ENCODE measurements at regions not wholly inside any gene's neighbourhood (a gene's known extent, or its start where the extent isn't known, plus 50 kb on each side); places are given as distances from the start of the nearest gene placed in this dataset.

DNA sequence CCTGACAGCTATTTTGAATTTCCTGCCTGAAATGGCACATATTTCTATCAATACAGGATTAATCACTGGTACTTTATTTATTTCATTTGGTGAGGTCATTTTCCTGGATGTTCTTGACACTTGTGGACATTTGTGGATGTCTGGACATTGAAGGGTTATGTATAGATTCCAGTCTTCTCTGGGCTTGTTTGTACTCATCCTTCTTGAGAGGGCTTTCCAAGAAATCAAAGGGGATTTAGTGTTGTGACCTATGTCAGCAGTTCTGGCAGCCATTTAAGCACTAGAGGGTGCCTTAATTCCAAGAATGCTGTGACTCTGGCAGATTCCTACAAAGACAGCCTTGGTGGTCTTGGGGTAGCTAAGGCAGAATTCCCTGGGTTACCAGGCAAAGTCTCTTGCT, 259.7 kb downstream of the CSNK1G3 start:
- no peak for DNase-seq (ENCODE audit: low spot score)

DNA sequence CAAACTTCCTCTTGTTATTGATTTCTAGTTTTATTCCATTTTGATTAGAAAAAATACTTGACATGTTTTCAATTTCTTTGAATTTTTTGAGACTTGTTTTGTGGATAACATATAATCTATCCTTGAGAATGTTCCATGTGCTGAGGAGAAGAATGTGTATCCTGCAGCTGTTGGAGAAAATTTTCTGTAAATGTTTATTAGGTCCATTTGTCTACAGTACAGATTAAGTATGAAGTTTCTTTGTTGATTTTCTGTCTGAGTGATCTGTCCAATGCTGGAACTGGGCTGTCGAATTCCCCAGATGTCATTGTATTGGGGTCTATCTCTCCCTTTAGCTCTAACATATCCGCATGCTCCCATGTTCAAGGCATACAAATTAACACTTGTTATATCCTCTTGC, 251.2 kb downstream of the CSNK1G3 start:
- DNase-seq (ENCODE audit: low spot score) = no peak

DNA sequence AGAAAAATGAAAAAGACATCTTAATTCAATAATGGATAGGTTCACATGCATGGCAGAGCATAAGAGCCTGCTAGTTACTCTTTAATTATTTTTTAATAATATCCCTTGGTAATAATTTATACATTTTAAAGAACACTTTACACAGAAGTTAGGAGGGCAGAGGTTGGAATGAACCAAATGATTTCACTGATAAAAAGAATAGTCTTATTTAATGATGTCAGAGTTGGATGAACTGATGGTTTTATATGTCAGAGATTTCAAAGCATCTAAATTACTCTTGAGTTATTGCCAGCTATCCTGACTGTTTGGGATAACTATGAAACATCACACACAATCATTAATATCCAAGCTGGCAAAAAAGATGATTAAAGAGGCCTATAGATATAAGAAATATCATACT, 244.8 kb downstream of the CSNK1G3 start:
- DNase-seq (ENCODE audit: low spot score) = no peak

DNA sequence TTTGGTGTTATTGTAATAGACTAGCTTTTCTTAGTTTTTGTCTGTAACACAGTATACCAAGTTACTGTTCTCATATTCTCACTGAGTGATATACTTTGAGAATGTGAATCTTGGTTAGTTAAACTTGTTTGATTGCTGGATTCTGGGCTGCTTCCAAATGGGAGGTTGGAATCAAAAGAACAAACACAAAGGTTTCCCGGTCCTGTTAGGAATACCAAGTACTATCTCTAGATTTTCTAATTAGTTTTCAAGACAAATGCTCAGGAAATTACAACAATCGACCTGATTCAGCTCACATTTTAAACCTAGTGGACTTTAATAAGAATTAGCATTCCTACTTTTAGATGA, 244.3 kb downstream of the CSNK1G3 start:
- DNase-seq (ENCODE audit: low spot score) = peak; percentile 21

DNA sequence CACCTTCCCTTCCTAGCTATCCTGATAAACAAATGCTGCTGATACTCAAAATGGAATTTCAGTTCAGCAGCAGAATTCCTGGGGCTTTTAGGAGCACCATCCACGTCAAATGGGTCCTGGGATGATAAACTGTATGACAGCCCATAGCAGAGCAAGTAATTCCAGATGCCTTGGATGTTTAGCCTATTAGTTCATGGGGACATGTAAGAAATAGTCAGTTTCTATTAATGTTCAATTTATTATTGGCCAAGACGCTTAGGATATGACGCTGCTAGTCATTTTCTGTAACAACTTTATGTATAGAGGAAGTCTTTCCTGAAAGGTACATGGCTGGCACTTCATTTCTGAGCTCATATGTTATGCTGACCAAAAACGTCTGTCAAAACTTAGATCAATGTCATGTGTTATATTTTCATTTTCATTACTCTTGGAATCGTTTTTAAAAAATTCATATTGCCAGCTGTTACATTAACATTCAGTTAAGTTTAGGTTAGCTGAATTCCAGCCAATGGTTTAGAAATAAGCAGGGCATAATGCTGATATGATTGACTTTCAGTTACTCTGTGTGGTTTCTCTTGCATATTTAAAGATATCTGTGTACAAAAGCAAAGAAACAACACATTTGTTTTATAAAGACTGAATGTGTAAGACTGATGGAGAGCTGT, 243.8 kb downstream of the CSNK1G3 start:
- no peak for DNase-seq (ENCODE audit: low spot score)

DNA sequence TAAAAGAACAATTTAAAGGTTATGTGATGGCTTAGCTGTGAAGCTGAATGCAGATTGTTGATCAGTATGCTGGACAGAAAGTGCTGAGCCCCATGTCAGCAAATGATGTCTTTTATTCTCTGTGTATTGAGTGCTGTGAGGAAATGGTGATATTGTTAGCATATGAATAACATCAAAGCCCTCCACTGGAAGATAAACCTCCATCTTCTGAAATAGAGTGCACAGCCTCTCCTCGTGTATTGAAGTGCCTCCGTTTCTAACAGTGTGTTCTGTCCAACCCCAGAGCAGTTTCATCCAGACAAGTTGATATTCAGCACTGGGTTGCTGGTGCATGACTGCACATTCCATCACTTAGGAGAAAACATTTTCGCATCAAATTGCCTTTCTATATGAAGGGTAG, 242.9 kb downstream of the CSNK1G3 start:
- peak; percentile 50 for DNase-seq (ENCODE audit: low spot score)

DNA sequence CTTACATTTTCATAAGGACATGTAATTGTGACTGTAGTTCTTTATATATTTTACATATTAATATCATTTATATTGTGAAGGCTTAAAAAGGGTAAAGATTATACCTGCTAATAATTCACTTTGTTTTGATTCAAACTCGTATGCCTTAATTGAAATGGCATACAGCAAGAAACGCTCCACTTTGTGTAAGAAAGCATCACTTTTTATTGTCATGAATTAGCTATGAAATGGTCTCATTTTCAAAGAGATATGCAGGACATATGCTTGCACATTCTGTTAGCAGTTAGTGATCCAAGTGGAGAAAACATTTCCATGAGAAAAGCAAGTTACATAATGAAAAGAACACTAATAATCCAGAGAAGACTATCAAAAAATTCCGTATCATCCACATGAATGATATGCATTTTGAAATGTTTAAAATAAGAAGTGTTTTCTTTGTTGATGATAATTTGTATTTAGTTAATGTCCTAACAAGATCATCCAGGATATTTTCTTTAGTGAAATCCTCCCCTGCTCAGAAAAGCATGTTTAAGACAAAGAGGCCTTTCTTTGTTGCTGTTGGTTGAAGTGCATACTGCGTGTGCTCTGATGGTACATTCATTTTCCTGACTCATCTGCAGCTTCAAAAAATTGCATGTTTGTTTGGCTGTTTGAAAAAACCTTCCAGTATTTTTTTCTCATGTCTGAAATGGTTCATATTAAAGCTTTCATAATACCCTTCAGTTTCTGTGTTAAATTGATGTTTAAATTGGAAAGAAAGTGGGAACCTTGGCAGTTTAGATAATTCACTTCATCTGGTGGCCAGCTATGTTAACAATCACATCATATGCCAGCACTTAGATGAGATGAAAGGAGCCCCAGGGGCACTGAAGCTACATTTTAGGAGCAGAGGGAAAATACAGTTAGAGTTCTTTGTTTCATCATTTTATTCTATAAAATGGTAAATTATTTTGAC, 242.2 kb downstream of the CSNK1G3 start:
- peak; percentile 47 for DNase-seq (ENCODE audit: low spot score)

DNA sequence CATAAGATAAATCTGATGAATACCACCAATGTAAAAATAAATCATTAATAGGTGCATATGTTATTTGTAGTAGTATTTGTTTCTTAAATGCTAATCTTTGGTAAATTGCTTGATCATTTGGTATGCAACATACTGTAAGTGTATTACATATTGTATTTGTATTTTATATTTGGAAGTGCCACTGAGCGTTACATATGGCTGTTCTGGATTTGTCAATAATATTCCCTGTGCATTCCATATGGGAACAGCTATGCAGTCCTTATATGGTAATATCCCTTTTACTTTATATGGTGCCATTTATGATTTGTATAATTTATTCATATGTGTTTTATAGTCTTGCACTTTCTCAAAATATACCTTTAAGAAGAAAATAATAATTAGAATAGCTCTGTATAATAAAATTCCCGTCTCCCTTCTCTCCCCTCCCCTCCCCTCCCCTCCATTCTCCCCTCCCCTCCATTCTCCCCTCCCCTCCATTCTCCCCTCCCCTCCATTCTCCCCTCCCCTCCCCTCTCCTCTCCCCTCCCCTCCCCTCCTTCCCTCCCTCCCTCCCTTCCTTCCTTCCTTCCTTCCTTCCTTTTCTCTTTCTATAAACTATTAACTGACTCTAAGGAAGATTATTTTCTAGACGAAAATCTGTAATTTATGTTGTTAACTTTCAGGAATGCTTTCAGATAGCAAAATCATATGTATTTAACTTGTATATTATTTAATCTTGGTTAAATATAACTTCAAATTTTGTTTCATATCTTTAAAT, 241.4 kb downstream of the CSNK1G3 start:
- no peak for DNase-seq (ENCODE audit: low spot score)

DNA sequence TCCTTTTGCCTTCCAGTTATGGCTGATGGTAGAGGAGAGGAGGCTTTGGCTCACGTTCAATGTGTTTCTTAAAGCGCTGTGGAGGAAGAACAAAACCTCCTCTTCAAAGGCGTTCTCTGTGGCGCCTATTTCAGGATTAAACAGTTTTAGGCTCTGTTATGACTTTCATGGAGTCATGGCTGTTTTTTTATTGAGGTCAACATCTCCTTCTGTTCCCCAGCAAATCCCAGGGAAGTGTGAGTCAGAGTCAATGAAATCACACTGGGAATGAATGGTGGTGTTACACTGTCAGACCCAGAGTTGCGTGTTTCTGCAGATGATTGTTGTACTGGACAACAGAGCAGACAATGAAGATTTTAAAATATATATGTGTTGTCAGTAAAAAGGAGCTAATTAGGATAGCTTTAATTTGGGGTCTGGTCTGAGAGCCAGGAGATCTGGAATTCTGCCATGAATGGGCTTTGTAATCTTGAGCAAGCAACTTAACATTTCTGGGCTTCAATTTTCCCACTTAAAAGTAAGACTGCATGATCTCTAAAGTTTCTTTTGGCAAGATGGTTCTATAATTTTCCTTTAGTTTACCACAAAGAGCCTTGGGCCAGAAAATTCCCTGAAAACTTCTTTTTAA, 240.7 kb downstream of the CSNK1G3 start:
- DNase-seq (ENCODE audit: low spot score) = no peak

DNA sequence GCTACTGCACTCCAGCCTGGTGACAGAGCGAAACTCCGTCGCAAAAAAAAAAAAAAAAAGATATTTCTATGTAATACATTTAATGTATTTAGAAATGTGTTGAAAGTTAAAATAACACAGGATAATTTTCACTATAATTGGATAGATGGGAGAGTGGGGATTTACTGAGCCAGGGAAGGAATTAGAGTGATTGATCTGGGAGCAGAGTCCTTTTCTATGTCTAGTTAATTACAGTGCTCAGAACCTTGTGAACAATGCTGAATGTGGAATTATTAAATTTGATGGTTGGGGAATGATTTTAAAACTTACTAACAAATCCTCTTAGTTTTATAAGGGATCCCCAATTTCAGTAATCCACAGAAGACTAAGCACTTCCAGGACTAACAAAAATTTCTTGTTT, 239.7 kb downstream of the CSNK1G3 start:
- no peak for DNase-seq (ENCODE audit: low spot score)

DNA sequence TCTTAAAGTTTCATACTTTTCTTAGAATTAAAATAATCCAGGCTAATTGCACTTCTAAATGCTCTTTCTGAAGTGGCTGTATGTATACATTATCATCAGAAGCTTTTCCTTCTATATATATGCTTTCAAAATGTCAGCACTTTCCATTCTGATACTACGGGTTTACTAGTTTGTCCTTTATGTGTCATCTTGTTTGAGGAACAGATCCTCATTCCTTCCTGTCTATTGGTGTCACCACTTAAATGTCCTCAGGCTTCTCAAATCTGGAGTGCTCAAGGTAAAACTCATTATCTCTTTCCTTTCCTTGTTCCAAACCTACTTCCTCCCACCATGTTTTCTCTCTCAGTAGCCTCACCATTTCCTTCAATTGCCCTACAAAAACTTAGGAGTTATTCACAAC, 236.3 kb downstream of the CSNK1G3 start:
- DNase-seq (ENCODE audit: low spot score) = no peak

DNA sequence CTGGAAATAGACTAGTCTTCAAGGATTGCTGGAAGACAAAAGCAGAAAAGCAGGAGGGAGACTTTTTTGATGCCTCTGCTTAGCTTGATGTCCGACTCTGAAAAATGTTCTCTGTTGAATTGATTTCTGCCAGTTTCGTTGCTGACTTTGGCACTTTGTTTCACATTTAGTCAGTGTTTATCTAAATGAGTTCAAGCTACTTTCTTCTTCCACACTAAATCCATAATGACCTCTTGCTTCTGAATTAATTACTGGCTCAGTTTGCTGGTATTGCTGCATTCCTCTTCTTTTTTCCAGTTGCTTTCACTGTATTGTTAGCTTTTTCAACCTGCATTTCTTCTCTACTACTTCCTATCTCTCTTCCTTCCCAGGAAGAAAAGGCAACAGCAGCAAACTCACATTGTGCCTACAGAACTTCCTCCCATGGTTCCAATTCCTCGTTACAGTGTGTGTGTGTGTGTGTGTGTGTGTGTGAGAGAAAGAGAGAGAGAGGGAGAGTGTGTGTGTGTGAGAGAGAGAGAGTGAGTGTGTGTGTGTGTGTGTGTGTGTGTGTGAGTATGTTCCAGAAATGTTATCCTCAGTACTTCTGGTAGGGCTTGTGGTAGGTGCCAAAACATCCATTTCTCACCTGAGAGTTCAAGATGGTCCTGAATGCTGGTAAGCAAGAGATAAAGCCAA, 234.8 kb downstream of the CSNK1G3 start:
- no peak for DNase-seq (ENCODE audit: low spot score)

DNA sequence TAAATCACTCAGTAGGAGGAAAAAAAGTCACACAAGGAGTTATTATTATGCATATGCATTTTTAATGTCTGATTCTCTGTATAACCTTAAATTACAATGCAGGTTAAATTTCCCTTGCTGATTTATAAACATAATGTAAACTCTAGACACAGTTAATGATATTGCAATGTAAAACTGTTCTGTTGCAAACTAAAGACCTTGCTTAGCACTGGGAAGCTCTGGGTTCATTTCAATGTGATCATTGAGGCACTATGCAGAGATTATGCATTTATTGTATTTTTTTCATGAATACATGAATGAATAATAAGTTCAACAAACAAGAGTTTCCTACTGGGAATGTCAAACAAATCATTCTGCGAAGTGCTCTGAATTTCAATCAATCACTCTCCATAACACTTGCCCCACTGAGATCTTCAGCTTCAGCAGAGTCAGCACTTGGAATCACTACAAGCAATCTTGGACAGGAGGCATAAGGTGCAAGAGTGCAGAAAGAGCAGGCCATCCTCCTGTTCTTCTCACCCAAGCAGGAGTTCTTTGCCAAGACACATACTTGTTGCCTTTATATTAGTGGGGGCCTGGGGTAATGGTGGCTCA, 232.1 kb downstream of the CSNK1G3 start:
- no peak for DNase-seq (ENCODE audit: low spot score)

DNA sequence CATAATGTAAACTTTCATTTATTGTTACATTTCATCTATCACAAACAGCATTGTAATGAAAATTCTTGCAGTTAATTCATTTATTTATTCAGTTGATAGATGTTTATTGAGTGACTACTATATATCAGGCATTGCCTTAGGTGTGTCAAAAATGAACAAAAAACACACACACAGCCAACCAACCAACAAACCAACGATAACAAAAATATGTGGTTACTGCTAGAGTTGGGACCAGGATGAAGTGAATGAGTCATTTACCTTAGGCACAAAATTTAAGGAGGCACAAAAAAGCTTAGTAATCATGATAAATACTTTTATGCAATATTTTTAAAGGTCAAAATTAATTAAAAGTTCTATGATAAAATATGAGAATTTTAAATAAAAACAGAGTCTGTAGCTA, 223.4 kb downstream of the CSNK1G3 start:
- DNase-seq (ENCODE audit: low spot score) = no peak

DNA sequence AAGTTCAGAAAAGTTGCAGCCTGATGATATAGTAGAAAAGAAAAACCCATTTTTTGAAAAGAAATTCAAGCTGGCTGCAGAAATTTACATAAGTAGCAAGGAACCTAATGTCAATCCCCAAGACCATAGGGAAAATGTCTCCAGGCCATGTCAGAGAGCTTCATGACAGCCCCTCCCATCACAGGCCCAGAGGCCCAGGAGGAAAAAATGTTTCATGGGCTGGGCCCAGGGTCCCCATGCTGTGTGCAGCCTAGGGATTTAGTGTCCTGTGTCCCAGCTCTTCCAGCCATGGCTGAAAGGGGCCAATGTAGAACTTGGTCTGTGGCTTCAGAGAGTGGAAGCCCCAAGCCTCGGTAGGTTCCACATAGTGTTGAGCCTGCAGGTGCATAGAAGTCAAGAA, 220.3 kb downstream of the CSNK1G3 start:
- DNase-seq (ENCODE audit: low spot score) = no peak

DNA sequence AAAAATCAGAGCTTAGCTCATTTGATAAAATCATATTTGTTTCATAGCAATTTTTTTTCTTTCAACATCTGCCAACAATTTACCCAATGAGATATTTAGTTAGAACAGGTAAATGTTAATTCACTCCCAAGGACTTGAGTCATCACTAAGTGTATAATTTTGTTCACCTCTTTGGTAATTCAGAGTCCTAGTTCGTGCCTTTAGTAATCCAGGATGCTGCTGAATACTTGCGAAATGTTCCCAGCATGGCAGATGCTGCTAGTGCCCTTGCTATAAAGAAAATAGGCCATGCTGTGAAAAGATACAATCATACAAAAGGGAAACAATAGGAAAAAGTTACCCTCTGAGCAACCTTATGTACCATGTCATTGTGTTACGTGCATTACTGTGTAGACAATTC, 210.5 kb downstream of the CSNK1G3 start:
- no peak for DNase-seq (ENCODE audit: low spot score)

DNA sequence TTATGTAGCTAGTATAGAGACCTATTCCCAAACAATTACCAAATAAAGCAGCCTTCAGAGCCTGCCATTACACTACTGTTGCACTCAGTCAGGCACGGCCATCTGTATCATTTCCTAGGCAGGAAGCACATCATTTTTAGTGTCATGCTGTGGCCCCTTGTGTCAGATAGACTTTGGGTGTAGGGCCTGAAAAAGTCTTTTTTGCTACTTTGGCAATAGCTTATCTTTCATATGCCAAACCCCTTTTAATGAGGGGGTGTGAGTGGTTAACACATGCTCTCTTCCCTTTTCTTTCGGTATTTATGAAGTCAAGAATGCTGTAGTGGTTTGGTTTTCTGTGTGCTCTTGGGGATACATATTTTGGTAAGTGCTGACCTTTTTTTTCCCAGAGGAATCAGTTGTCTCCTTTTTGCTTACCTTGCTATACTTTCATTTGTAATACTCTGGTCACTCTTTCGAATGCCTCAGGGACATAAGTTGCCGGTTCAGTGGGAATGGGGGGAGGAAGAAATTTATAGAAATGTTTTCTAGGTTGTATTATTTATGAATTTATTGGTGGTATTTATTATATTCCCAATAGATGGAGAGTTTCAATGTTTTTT, 209.8 kb downstream of the CSNK1G3 start:
- no peak for DNase-seq (ENCODE audit: low spot score)

DNA sequence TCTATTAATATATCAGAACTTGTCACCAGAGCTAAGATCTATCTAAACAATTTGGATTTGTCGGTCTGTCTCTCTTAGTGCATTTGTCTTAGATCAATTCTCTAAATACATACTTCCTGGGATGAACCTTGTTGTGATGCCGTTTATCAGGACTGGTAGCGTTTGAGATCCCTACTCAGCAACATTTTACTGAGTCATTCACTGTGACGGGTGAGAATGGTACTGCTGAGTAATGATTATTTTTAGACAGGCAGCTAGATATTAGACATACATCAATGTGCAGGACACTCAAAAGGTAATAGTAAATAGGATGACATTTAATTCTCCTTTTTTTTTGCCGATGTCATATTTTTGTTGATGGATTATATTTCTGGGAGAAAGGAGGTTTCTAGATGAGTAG, 209.0 kb downstream of the CSNK1G3 start:
- DNase-seq (ENCODE audit: low spot score) = no peak

DNA sequence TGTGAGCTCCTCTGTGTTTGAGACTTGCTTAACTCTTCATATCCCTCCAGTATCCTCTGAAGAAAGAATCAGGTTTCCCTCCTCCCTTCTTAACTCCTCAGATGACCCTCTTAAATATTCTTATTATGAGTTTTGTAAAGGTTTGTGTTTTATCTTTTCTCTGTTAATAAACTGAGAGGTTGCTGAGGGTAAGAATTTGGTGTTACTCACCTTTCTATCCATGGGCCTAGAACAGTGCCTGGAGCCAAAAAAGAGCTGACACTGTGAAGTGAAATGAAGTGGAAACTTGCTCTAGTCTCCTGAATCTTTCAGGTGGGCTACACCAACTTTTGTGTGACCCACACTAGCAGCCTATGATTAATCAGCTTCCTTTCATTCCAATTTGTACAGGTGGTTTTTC, 208.4 kb downstream of the CSNK1G3 start:
- DNase-seq (ENCODE audit: low spot score) = no peak

DNA sequence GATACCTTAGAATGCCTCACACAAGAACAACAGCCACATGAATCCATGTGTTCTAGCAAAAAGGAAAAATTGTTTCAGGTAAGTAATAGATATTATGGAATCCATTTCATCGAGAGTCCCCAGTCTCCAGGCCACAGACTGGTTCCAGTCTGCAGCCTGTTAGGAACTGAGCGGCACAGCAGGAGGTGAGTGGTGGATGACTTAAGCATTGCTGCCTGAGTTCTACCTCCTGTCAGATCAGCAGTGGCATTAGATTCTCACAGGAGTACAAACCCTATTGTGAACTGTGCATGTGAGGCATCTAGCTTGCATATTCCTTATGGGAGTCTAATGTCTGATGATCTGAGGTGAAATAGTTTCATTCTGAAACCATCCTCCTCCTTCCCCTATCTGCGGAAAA, 207.0 kb downstream of the CSNK1G3 start:
- no peak for DNase-seq (ENCODE audit: low spot score)

DNA sequence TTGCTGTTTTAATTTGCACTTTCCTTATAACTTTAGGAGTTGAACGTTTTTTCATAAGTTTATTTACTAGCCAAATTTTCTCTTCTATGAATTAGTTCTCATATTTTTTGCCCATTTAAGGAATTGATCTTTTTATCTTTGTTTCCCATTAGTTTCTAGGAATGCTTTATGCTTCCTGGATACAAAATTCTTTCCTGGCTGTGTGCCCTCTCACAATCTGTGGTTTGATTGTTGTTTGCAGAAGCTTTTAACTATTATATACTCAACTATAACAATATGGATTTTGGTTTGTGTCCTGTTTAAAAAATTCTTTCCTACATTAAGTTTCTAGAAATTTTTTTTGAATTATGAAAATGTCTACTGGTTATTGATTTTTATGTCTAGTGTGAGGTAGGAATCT, 206.3 kb downstream of the CSNK1G3 start:
- DNase-seq (ENCODE audit: low spot score) = no peak

Measured in Ammon's horn (tissue), 1 donor.